Progenitor cell of endocrine pancreas (in vitro differentiated cells): ENCODE measurements at regions not wholly inside any gene's neighbourhood (a gene's known extent, or its start where the extent isn't known, plus 50 kb on each side); places are given as distances from the start of the nearest gene placed in this dataset.

ENCODE experiments used
- DNase-seq: peaks from one replicate; pipeline ENCODE4 v3.0.0; 2021; ENCODE audit warnings: low spot score; ENCODE audit not compliant: unreplicated experiment
- H3K27ac Mint-ChIP-seq: 2 replicates; pipeline ENCODE4 v1.8.0; 2021; ENCODE audit warnings: mild to moderate bottlenecking, moderate library complexity, mixed read lengths
- H3K27me3 Mint-ChIP-seq: 2 replicates; pipeline ENCODE4 v1.8.0; 2021; ENCODE audit warnings: mixed read lengths
- H3K36me3 Mint-ChIP-seq: 2 replicates; pipeline ENCODE4 v1.8.0; 2022; ENCODE audit warnings: mixed read lengths; ENCODE audit not compliant: insufficient read depth
- H3K4me1 Mint-ChIP-seq: 2 replicates; pipeline ENCODE4 v1.8.0; 2021; ENCODE audit warnings: low read depth, mixed read lengths
- H3K4me3 Mint-ChIP-seq: 2 replicates; pipeline ENCODE4 v1.8.0; 2021; ENCODE audit warnings: low read depth, mild to moderate bottlenecking, moderate library complexity, mixed read lengths
- H3K9me3 Mint-ChIP-seq: 2 replicates; pipeline ENCODE4 v1.8.0; 2021; ENCODE audit warnings: low read depth, mixed read lengths
- TF ChIP-seq, protein P1 (sequence below): fragments of 200-600 bp; sonication (generic); IDR thresholded peaks from one replicate; pipeline ENCODE4 v1.5.0; 2021; ENCODE audit warnings: antibody characterized with exemption, mild to moderate bottlenecking; ENCODE audit not compliant: unreplicated experiment

DNA sequence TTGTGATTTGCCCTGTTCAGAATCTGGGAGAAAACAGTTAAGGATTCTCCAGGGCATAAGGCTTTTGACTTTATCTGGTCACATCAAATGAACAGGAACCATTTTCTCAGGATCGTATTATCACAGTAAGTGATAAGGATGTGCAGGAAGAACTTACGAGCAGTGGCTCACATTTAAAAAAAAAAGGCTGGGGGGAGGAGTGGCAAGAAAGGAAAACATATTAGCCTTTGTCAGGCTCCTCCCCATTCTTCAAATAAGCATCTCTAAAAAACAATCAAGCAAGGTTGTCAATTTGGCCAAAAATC, 234.3 kb upstream of the TMEM161B start:
- TF ChIP-seq, protein P1, sequence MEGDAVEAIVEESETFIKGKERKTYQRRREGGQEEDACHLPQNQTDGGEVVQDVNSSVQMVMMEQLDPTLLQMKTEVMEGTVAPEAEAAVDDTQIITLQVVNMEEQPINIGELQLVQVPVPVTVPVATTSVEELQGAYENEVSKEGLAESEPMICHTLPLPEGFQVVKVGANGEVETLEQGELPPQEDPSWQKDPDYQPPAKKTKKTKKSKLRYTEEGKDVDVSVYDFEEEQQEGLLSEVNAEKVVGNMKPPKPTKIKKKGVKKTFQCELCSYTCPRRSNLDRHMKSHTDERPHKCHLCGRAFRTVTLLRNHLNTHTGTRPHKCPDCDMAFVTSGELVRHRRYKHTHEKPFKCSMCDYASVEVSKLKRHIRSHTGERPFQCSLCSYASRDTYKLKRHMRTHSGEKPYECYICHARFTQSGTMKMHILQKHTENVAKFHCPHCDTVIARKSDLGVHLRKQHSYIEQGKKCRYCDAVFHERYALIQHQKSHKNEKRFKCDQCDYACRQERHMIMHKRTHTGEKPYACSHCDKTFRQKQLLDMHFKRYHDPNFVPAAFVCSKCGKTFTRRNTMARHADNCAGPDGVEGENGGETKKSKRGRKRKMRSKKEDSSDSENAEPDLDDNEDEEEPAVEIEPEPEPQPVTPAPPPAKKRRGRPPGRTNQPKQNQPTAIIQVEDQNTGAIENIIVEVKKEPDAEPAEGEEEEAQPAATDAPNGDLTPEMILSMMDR: no peak
- Mint-ChIP-seq H3K27ac (no peak overlapping the region), H3K27me3 (peaks cover 21% of the 10 kb centered on the region), H3K9me3 (no peaks in the 10 kb centered on the region), H3K4me1 (peaks cover 1% of the 10 kb centered on the region), H3K4me3 (no peak overlapping the region), H3K36me3 (no peaks in the 10 kb centered on the region)
- DNase-seq: no peak

DNA sequence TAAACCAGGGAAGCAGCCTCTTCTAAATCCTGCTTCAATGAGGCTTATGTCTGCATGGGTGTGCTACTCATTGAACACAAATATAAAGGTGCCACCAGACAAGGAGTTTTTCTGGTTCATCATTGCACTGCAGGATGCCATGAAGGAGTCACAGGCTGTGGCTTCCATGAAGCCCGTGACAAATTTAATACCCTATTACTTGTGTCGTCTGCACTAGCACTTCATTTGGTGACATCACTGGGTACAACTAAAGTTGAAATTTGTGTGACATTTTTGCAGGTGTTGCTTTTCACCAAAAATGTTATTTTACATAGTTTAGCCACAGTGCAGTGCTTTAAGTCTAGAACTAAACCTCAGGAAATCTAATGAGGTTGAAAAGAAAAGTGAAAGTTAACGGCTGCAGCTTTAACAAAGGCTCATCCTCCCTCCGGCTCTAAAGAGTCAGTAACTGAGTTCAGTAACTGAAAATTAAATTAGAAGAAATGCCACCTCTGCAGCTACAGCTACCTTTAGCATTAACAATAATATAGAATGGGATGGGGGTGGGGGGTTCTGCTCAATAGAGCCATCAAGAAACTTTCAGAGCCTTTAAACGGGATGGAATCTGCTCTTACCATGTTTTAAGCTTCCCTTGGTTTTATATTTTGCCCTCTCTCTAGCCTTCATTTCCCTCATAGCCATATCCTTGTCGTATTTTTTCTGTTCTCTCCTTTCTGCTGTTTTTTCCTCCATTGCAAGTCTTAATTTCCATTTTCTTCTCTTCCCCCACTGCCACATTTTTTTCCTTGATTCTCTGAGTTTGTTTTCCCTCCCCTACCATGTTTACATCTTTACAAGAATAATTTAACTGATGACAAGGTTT, 233.8 kb upstream of the TMEM161B start:
- H3K9me3 Mint-ChIP-seq: no peaks in the 10 kb centered on the region

DNA sequence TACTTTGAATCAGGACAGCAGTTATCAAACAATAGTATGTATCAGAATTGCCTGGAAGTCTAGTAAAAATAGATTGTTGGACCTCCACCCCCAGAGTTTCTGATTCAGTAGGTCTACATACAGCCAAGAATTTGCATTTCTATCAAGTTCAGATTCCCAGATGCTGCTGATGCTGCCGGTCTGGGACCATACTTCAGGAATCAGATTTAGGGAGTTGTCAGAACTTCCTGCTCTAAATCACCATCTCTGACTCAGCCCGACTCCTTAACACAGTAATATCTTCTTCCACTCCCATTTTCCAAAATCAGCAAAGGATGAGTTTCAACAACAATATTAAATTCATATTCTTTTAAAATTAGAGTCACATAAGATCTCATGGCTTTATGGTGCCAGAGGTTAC, 227.2 kb upstream of the TMEM161B start:
- no peak overlapping the region for H3K27ac Mint-ChIP-seq
- peaks cover 34% of the 10 kb centered on the region for H3K27me3 Mint-ChIP-seq
- no peaks in the 10 kb centered on the region for H3K9me3 Mint-ChIP-seq
- H3K4me3 Mint-ChIP-seq: no peak overlapping the region
- TF ChIP-seq, protein P1: no peak
- no peak for DNase-seq
- H3K4me1 Mint-ChIP-seq: no peaks in the 10 kb centered on the region
- no peaks in the 10 kb centered on the region for H3K36me3 Mint-ChIP-seq

More for the DNA sequence above, 233.8 kb upstream of the TMEM161B start:
- TF ChIP-seq, protein P1: no peak
- H3K36me3 Mint-ChIP-seq: no peaks in the 10 kb centered on the region
- DNase-seq: no peak
- no peaks in the 10 kb centered on the region for H3K4me1 Mint-ChIP-seq
- H3K27me3 Mint-ChIP-seq: peaks cover 18% of the 10 kb centered on the region
- no peak overlapping the region for H3K4me3 Mint-ChIP-seq
- H3K27ac Mint-ChIP-seq: no peak overlapping the region

DNA sequence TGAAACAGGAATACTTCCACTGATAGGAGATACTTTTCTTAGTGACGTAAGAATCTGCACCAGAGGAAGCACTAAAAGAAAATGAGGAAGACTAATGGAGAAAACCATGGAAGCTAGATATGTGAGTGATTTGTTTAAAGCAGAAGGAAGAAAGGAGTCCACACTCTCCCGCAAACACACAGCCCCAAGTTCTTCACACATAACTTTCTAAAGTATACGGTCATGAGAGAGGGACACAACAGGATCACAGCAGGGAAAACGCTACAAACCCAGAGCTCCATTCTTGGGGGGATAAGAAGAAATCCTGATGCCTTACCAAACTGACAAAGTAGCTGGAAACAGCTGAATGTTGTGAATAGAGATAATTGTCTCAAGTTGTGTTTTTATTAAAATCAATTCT, 222.2 kb upstream of the TMEM161B start:
- Mint-ChIP-seq H3K4me3 (no peak overlapping the region), H3K9me3 (no peaks in the 10 kb centered on the region), H3K4me1 (peaks cover 9% of the 10 kb centered on the region), H3K27me3 (peaks cover 42% of the 10 kb centered on the region), H3K27ac (no peak overlapping the region), H3K36me3 (no peaks in the 10 kb centered on the region)
- no peak for DNase-seq
- TF ChIP-seq, protein P1: no peak

DNA sequence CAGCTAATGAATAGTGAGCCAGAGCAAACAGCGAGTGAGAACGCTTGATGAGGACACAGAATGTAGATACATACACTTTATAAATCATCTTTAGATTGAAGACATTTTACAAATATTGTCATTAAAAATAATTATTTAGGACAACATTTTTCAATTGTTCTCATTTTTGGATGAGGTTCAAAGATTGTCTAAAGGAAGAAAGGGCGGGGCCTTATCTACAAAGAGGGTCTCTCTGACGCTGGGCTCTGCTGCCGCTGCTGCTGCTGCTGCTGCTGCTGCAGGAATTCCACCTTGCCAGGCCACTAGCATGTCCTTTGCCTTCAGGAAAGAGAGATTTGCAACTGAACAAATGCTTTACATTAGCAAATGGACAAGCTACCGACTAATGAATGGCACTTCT, 220.7 kb upstream of the TMEM161B start:
- Mint-ChIP-seq H3K4me1 (peaks cover 13% of the 10 kb centered on the region), H3K27me3 (peaks cover 40% of the 10 kb centered on the region), H3K4me3 (no peak overlapping the region), H3K36me3 (no peaks in the 10 kb centered on the region), H3K27ac (no peak overlapping the region), H3K9me3 (no peaks in the 10 kb centered on the region)
- DNase-seq: no peak
- TF ChIP-seq, protein P1: no peak
